HUDEP-2 (cell line): ENCODE measurements at regions not wholly inside any gene's neighbourhood (a gene's known extent, or its start where the extent isn't known, plus 50 kb on each side); places are given as distances from the start of the nearest gene placed in this dataset.
"Not testable (repeated sequence)": the region's sequence is repeated elsewhere in the genome, so short reads cannot be mapped to it uniquely, and the experiment has no call there.

Source experiments
- DNase-seq, 76 experiments: peaks; one replicate each; lab custom pipeline; 2025; ENCODE audit not compliant: unreplicated experiment in 76 of 76; lab: John Stamatoyannopoulos, UW

DNA sequence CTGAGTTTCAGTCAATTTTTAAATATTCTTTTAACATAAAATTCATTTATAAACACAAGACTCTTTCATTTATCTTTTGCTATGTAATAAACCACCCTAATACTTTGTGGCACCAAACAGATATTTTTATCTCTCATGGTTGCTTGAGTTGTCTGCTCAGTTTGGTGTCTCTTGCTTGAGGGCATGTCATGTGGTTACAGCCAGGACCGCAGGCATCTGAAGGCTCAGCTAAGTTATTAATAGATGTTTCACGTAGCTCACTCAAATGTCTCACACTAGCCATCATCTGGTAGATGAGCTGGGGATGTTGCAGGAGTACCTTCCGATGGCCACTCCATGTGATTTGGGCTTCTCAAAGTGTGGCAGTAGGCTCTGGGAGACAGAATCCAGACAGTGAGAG is 597.8 kb downstream of the ETNK1 start:
- no peak for DNase-seq

DNA sequence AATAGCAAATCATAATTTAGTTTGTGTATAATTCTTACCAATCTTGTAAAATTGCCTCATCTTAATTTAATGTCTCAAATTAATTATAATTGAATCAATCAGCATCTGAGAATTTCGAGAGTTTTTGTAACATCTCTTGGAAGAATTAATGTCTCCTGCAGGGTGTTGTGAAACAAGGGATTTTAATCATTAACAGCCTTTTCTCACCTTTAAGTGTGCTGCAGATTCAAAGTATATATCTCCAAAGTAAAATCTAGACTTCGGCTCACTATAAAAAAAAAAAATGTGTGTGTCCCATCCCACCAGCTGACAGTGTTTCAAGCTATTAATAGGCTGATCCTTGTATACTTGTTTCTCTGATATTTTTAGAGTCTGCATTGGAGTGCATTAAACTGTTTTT is 603.1 kb downstream of the ETNK1 start:
- DNase-seq: no peak

DNA sequence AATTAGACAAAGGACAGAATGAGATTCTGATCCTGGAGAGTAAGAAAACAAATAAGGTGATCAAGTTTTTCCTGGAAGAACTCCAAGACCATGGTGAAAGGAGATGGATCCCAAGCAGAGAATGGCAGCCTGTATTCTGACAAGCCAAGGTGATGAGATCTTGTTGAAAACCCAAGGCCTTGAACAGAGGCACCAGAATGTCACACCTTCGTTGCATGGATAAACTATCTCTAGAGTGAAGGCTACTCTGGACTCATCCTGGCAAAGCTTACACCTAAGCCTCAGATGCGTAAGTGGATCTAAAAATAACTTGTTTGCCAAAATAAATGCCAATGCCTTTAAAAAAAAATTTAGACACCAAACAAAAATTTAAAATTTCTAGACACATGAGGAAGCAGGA is 605.9 kb downstream of the ETNK1 start:
- no peak for DNase-seq

DNA sequence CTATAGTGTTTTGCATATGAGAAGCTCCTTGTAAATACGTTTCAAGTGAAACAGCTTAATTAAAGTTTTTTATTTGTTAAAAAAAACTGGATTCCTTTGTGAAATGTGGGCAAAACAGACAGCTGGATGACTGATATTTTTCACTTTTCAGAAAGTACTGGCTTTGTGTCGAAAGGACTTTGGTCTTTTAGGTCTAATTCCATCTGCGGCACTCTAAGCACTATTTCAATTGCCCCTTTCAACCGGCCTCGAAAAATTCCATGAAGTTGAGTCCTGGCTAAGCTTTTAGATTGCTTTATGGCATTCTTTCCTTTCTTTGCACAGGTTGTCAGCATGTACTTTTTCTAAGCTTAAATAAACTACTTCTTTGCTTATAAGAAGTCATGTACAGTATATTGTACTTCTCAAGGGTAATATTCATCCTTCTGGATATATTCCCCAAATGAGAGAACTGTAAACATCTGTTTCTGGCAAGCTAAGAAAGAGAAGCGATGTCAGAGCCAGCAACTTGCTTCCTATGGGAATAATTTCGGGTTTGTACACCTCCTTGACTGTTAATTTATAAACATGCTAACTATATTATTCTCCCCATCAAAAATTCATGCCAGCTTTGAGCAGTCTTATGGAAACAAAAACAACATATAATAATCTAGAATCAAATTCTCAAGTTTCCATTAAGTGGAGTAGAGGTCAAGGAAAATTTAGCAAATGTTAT is 611.3 kb downstream of the ETNK1 start:
- DNase-seq: no peak

DNA sequence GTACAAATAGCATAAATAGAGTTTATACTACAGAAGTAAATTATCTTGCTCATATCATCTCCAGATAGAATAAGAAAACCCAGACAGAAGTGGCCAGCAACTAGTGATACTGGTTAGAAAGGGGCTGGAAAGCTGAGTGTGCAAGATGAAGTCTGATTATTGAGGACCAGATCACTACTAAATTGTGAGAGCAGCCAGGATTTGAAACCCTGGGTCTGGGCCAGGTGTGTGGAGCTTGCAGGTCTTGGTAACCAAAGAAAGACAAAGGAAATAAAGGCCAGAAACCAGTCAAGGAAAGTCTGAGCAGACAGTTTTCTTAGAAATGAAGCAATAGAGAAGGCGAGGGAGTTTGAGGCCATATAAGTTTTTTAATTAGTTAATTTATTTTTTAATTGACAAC is 611.8 kb downstream of the ETNK1 start:
- no peak for DNase-seq

DNA sequence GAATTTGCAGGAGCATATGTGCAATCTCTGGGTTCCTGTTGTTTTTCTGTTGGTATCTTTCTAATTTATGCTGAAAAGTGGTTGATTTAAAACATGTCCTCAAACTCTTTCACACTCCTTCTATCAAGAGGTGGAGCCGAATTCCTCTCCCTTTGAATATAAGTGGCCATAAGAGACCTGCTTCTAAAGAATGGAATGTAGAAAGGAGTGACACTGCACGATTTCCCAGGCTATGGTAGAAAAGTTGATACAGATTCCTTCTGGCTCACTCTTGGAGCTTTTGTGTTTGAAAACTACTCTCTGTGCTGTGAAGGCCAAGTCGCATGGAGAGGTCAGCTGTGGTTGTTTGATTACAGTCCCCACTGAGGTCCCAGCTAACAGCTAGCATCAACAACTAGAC is 613.2 kb downstream of the ETNK1 start:
- no peak for DNase-seq

DNA sequence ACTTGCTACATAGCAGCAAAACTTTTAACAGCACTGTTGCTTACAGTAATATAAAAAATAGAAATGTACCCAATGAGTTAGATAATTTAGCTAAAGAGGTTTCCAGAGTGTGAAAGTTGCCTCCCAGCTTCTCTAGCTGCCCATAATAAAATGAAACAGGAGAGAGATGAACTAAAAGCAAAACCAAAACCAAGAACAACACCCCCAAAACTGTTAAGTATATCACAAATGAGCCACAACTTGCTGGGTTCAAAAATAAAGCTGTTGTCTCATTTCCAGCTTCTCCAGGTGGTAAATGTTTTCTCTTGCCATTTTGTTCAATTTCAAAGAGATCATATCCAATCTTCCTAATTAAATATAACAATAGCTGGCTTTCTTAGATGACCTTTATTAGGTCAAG is 614.0 kb downstream of the ETNK1 start:
- DNase-seq: no peak

DNA sequence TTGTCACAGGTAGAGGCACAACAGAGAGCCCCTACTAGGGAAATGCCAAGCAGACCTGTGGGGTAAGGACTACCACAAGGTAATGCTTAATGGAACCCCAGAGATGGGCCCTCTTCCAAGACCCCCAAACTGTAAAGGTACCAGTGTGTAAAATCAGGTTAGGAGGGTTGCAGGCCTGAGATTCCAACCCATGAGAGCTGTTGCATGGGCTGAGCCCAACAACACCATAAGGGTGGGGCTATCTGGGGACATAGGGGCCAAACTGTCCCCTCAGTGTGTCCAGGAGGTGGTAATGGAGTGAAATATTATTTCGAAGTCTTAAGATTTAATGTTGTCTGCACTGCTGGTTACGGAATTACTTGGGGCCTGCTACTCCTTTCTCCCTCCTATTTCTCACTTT is 620.2 kb downstream of the ETNK1 start:
- DNase-seq: no peak

DNA sequence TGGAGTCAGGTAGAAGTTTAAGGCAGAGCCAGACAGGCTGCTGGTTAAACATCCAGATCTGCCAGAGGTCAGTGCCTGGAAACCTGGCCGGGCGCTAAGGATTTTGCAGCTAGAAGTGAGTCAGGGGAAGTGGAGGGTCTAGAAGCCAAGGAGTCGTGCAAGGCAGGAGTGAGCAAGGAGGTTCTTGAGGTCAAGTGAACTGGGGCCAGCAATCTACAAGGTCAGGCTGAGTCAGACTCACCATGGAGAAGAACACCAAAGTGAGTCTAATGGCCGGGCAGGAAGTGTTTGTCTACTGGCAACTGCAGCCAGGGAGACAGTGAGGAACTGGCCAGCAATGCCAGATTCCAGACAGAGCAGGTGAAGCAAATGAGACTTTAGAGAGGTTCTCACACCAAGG is 628.2 kb downstream of the ETNK1 start:
- no peak for DNase-seq

DNA sequence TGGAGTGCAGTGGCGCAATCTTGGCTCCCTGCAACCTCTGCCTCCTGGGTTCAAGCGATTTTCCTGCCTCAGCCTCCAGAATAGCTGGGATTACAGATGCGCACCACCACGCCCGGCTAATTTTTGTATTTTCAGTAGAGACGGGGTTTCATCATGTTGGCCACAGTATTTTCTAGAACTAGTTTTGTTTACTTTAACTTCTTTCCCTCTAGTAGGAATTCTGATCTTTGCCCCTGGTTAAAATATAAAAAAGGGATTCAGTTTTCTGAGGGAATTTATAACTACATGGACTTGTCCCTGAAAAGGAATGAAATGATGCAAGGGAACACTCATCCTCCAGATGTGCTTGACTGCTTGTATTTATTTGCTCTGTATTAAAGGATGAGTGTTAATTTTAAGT is 628.9 kb downstream of the ETNK1 start:
- DNase-seq: not testable (repeated sequence)

DNA sequence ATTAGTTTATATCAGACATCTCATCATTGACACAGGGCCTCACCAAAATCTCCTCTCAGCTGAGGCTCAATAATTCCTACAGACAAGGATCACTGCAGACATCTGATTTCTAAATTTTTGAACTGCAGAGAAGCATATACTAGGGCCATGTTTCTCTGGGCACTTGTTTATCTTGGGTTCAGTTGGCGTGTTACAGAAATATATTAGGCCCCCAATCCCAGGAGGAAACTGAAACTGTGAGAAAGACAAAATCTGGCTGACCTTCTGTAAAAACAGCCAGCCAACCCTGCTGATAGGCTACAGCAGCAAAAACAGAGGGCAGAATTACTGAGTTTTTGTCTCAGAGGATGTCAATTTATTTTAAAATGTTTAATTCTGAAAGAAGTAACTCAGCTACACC is 634.6 kb downstream of the ETNK1 start:
- no peak for DNase-seq

DNA sequence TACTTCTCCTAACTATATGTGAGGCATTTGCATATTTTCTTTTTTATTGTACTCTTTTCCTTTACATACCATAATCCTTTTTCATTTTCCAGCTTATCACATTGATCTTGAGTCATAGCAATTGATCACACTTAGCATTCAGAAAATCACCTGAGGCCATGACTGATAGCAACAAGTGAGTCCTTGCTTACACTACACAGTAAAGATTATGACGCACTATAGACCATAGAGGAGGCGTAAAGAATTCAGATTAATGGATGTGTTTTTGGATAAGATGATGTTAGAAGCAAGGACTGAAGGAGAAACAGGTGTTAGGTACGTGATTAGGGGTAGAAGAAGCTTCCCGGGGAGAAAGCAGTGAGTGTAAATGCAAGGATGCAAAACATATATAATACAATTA is 637.7 kb downstream of the ETNK1 start:
- no peak for DNase-seq

DNA sequence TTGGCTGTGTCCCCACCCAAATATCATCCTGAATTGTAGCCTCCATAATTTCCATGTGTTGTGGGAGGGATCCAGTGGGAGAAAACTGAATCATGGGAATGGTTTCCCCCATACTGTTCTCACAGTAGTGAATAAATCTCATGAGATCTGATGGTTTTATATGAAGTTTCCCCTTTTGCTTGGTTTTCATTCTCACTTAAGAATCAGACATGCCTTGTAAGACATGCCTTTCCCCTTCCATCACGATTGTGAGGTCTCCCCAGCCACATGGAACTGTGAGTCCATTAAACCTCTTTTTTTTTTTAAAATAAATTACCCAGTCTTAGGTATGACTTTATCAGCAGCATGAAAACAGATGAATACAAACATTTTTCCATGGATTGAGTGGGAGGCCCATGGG is 652.9 kb downstream of the ETNK1 start:
- DNase-seq: no peak

DNA sequence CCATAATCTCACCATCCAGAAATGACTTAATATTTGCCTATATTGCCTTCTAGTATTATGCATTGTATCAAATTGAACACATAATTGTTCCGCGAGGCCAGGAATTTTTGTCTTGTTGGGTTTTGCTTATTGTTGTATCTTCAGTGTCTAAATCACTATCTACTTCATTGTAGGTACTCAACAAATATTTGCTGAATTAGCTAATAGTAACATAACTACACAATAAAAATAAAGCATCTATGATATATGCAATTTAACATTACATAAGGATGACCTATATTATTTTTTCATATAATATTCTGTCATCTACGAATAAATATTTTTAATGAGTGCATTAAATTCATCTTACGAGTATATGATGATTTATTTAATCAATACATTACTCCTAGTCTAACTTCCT is 656.3 kb downstream of the ETNK1 start:
- DNase-seq: no peak

DNA sequence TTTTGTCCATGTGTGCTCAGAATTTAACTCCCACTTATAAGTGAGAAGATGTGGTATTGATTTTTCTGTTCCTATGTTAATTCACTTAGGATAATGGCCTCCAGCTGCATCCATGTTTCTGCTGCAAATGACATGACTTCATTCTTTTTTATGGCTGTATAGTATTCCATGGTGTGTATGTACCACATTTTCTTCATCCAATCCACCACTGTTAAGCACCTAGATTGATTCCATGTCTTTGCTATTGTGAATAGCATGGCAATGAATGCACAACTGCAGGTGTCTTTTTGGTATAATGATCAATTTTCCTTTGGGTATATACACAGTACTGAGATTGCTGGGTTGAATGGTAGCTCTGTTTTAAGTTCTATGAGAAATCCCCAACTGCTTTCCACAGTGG is 657.7 kb downstream of the ETNK1 start:
- DNase-seq: no peak

DNA sequence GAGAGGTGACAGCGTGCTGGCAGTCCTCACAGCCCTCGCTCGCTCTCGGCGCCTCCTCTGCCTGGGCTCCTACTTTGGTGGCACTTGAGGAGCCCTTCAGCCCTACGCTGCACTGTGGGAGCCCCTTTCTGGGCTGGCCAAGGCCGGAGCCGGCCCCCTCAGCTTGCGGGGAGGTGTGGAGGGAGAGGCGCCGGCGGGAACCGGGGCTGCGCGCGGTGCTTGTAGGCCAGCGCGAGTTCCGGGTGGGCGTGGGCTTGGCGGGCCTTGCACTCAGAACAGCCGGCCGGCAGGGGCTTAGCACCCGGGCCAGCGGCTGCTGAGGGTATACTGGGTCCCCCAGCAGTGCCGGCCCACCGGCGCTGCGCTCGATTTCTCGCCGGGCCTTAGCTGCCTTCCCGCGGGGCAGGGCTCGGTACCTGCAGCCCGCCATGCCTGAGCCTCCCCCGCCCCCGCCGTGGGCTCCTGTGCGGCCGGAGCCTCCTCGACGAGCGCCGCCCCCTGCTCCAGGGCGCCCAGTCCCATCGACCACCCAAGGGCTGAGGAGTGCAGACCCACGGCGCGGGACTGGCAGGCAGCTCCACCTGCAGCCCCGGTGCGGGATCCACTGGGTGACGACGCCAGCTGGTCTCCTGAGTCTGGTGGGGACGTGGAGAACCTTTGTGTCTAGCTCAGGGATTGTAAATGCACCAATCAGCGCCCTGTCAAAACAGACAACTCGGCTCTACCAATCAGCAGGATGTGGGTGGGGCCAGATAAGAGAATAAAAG is 661.0 kb downstream of the ETNK1 start:
- not testable (repeated sequence) for DNase-seq

DNA sequence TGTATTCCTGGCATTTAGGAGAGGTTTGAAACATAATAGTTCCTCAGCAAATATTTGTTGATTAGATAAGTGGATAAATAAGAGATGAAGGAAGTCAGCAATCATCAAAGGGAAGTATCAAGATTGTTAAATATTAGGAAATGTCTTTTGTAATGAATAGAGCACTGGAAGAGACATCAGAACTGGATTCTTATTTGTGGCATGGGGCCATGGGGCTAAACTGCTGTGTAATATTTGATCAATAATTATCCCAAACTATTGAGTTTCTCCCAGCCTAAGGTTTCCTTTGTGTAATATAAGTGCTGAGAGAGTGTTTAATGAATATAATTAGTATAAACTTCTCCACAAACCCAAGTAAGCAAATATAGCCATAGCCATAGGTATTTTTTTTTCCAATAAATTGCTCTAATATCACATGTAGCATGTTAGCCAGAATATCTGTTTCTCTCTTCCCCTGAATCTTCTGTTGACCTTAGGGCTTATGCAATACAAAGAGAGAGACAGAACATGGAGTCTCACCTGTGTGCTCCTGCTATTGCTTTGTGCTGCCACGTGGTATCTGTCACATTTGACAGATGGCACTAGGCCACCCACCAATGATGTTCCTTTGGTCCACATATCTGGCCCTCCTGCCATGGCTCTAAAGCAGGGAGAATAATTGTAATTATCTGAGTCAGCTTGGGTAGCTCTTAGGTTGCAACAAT is 658.7 kb downstream of the SOX5 start:
- DNase-seq: no peak

DNA sequence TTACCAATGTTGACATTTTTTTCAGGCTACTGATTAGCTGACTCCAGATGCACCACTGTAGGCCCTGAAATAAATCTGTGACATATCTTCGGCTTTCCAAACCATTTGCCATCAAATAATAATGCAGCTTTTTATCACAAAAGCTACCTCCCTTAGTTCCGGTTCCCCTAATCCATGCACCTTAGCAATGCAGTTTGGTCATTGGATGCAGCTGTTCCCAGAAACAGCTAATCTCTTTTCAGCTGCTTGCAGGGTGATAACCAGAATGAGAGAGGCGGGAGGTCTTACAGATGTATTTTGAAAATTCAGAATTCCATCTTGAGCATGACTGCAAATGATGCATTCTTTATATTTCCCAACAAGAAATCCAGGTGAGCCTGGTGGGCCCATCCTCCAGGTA is 646.2 kb downstream of the SOX5 start:
- DNase-seq: no peak

DNA sequence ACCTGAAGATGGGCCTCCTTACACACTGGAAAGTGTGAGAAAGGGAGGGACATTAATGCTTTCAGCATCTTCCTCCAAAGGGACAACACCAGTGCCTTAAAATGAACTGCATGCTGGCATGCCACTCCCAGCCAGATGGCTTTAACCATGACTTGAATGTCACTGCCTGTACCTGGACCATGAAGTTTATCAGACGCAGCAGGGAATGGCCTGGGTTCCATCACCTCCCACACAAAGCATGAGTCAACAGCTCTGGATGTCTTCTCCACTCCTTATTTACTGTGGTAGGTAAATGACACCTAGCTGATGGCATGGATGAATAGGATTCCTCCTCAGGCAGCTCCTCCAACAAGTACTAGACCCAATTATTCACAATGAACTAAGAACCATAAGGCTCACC is 645.6 kb downstream of the SOX5 start:
- no peak for DNase-seq

DNA sequence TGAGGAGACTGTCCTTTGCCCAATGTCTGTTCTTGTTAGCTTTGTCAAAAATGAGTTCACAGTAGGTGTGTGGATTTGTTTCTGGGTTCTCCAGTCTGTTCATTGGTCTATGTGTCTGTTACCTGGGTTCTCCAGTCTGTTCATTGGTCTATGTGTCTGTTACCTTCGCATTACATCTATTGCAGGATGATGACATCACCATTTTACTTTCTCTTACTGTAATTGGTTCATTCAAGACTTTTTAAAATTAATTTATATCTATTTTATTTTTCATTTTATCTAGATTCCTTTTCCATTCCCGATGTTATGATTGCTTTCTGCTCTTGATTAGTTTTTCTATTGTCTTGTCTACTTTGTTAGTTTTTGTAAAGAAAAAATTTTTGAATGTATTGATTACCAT is 615.5 kb downstream of the SOX5 start:
- no peak for DNase-seq

DNA sequence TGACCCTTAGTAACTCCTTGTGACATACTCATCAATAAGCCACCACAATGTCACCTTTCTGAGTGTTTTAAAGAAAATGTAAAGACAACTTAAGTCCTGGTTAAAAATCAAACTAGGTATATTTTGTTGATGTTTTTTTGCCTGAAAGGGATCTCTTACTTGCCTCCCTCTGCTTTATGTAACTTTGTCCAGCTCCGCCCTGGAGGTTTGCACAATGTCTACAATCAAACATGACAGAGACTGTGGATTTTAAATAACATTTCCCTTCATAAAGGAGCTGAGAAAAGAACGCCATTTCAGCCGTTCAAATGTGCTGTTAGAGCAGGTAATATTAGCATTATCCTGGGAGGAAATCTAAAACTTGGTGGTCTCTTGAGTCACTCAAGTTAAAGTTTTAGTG is 613.9 kb downstream of the SOX5 start:
- DNase-seq: no peak

DNA sequence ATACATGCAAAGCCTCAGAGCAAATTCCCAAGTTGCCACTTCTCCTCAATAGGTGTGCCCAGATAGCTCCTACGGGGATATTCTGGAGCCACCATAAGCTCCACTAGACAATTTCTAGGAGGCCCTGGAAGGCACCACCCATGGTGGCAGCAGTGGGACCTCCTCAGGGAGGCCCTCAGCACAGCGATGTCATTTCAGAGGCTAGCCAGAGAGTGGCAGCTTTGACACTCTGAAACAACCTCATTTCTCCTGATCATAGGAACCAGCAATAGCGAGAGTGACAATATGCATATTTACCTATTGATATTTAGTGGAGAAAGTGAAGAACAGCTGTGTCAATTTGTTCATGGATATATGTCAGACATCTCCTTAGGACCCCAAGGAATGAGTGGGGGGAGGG is 612.3 kb downstream of the SOX5 start:
- DNase-seq: no peak
